COLO829 (cell line): ENCODE measurements at regions not wholly inside any gene's neighbourhood (a gene's known extent, or its start where the extent isn't known, plus 50 kb on each side); places are given as distances from the start of the nearest gene placed in this dataset.

ENCODE experiments used
- DNase-seq: peaks from one replicate; pipeline ENCODE4 v3.0.0; 2012; ENCODE audit warnings: low spot score

- peak; percentile 16 for DNase-seq
Measured at GRCh38 chr6:74091136-74091793, 395.3 kb downstream of the CD109 start.

DNA sequence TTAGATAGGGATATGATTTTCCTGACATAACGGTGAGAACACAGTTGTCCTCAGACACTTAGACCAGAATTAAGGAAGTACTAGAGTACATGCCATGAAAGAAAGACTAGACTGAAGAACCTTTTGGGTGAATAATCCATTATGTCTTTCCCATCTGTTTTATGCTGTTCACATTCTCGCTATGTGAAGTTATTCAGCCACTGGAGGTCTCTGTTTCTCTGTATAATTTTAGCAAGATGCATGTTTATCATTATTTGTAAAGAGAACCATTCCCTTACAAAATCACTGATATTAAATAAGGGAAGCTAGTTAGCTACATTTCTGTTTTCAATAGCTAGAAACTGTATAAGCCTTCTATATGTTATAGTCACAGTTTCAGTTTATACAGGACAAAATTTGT lies 391.9 kb downstream of the CD109 start:
- DNase-seq: no peak

GRCh38 chr6:74075896-74076295 lies 379.9 kb downstream of the CD109 start:
- no peak for DNase-seq

- no peak for DNase-seq
Measured at GRCh38 chr6:74075323-74075722, 379.3 kb downstream of the CD109 start.

- DNase-seq: no peak
Measured at GRCh38 chr6:74074645-74075044, 378.6 kb downstream of the CD109 start.

GRCh38 chr6:74073999-74074398 lies 378.0 kb downstream of the CD109 start:
- DNase-seq: no peak

- no peak for DNase-seq
Measured at GRCh38 chr6:74073429-74073828, 377.4 kb downstream of the CD109 start.

DNA sequence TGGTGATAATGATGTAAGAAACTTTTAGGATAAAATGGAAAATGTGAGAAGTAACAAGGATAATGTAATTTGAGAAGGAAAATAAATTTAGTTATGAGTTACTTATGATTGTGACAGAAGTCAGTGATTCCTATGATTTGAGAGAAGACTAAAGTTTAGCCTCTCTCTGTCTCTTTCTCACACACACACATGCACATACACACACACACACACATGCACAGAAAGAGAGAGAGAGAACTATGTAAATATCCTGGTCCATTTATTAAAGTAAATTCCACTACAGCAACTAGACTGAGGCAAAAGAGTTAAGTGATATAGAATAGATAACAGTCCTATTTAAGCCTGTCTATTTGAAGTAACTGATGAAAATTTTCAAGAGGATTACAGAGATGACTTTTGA lies 375.2 kb downstream of the CD109 start:
- no peak for DNase-seq

GRCh38 chr6:74070711-74071110 lies 374.7 kb downstream of the CD109 start:
- DNase-seq: no peak

DNA sequence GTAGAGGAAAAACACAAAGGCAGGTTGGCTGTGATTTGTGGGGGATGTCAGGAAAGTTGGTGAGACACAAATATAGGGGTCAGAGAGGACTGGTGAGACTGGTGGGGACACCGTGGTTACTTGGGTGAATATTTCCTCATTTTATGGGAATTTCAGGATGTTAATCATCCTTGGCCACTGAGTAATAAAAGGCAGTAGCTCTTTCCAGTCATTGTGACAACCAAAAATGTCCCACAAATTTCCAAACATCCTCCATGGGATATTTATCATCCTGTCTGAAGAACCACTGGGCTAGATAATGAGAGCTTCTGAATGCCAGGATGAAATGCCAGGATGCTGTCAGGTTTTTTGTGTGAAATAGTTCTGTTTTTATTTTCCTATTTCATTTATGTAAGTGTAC lies 374.1 kb downstream of the CD109 start:
- DNase-seq: no peak

GRCh38 chr6:74069089-74069581 lies 373.1 kb downstream of the CD109 start:
- DNase-seq: no peak

DNA sequence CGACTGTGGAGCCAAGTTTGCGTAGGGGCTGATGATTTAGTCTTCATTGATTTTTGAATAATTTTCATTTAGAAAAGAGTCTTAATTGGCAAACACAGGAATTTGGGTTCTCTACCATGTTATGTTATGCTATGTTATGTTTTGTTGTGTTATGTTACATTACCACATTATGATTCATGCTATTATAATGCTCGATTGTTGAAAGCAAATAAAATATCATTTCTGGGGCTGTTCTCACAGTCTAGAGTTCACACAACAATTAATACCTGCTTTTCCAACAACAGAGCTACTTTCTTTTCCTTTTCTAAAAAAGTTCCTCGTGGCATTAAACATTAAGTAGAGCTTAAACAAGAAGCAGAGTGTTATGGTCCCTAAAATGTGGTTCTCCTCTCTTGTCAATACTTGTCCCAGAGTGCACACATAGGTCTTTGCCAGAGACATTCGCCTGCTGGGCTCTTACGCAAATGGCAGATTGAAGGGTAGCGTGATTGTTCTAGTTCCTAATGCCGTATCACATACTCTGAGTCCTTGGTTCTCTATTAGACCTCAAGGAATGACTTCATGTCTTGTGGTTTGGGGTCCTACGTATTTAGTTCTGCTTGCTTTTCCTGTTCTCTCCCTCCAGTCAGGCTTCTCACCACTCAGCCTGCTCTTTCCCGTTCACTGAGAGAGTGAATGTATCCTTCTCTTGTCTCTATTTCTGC lies 370.3 kb downstream of the CD109 start:
- no peak for DNase-seq

DNA sequence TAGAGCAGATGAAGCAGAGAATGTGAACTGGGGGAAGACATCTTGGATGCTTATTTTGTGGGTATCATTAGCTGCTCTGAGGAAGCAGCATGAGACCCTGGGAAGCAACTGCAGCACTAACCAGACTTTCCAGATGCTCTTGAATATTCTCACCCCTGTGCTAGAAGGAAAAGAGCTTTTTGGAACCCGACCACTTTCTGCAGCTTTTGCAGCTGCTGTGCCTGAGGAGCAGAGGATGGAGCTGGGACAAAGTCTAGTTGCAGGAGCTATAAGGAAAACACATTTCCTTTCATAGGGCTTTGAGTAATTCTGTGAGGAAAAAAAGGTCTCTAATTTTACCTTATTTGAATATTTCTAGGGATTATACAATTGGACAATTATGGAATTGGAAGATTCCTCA lies 369.7 kb downstream of the CD109 start:
- no peak for DNase-seq

GRCh38 chr6:74063391-74063790 lies 367.4 kb downstream of the CD109 start:
- no peak for DNase-seq

- DNase-seq: no peak
Measured at GRCh38 chr6:74061201-74061600, 365.2 kb downstream of the CD109 start.

- DNase-seq: no peak
Measured at GRCh38 chr6:74060354-74060753, 364.4 kb downstream of the CD109 start.

DNA sequence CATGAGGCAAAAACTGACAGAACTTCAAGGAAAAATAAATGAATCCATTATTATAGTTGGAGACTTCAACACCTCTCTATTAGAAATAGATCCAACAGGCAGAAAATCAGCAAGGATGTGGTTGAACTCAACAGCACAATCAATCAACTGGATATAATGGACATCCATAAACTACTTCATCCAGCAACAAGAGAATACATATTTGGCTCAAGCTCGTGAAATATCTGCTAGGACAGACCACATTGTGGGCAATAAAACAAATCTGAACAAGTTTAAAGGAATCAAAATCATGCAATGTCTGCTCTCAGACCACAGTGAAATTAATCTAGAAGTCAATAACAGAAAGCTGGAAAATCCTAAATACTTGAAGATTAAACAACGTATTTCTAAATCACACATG lies 362.6 kb downstream of the CD109 start:
- DNase-seq: no peak

GRCh38 chr6:74057326-74057725 lies 361.3 kb downstream of the CD109 start:
- no peak for DNase-seq

DNA sequence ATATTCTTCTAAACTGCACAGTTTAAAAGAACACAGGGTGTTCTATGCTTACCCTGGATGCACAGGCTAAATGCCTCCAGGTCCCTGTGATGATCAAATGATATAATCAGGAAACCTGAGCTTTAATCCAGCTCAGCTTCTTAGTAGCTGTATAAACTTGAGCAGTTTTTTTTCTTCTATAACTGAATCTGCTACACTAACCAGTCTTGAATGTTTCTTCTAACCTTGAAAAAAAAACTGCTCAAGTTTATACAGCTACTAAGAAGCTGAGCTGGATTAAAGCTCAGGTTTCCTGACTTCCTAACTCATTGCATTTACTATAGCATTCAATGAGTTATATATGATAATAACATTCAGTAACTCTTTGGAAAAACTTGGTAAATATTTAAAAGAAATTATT lies 358.2 kb downstream of the CD109 start:
- DNase-seq: no peak

DNA sequence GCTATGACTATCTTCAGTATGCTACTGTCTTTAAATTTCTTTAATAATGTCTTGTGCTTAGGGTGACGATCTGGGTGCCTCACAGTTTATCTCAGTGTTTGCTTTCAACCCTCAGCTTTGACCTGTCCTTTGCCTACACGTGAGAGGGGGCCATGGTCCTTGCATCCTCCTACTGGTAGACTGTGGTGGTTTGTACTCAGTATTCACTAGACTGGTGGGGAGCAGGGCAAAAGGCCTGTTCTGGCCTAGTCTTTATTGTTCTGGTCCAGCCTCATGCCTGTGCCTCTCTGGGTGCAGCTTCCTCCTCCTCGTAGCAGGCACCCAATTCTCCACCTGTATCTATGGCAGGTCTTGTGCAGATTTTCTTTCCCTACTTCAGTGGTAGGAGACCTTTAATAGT lies 354.9 kb downstream of the CD109 start:
- no peak for DNase-seq

GRCh38 chr6:74048387-74048786 lies 352.4 kb downstream of the CD109 start:
- DNase-seq: no peak

DNA sequence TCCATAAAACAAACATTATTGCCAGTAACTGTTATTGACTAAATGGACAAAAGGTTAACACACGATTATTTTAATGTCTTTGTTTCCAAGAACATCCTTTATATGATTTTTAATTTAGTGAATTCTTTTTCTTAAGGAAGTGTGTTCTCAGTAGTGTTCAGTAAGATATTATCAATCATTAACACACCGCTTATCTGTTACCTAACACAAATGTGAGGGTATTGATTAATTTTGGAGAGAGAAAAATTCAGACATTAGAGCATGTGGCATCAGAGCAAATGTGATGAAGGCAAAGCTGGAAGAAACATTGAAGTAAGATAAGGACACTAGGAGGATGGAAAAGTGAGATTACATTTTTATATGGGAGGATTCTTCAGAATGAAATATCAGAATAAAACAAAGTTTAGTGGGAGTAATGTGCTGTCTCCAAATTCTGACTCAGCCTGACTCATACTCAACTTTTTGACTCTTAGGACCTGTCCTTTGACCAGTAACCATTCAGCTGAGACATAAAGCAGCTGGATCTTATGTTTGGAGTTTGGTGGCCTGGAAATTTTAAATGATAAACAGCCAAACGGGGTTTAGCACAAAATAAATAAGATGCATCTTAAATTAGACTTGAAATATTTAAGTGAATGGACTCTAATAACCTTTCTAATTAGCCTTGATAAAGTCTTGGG lies 348.6 kb downstream of the CD109 start:
- no peak for DNase-seq

- DNase-seq: no peak
Measured at GRCh38 chr6:74041420-74041819, 345.4 kb downstream of the CD109 start.
